Ishikawa (cell line): ENCODE measurements at regions not wholly inside any gene's neighbourhood (a gene's known extent, or its start where the extent isn't known, plus 50 kb on each side); places are given as distances from the start of the nearest gene placed in this dataset.

ENCODE experiments used
- CEBPB ChIP-seq: IDR thresholded peaks from 2 replicates; pipeline ENCODE4 v1.6.1; 2012
- EP300 ChIP-seq: IDR thresholded peaks from 2 replicates; pipeline ENCODE4 v1.6.1; 2012; ENCODE audit warnings: borderline replicate concordance
- FOXM1 ChIP-seq: IDR thresholded peaks from 2 replicates; pipeline ENCODE4 v1.6.1; 2012; ENCODE audit warnings: low read depth, borderline replicate concordance
- RAD21 ChIP-seq: IDR thresholded peaks from 2 replicates; pipeline ENCODE4 v1.6.1; 2012; ENCODE audit warnings: low read depth
- TAF1 ChIP-seq: IDR thresholded peaks from 2 replicates; pipeline ENCODE4 v1.6.1; 2012; ENCODE audit warnings: low read depth, mild to moderate bottlenecking
- TCF12 ChIP-seq: IDR thresholded peaks from 2 replicates; pipeline ENCODE4 v1.6.1; 2012; ENCODE audit warnings: low read depth
- TF ChIP-seq, protein P1 (sequence below): IDR thresholded peaks from 2 replicates; pipeline ENCODE4 v1.6.1; 2012; ENCODE audit warnings: low read depth, mild to moderate bottlenecking
- TF ChIP-seq, protein P2 (sequence below): IDR thresholded peaks from 2 replicates; pipeline ENCODE4 v1.6.1; 2012
- TF ChIP-seq, protein P3 (sequence below): IDR thresholded peaks from 2 replicates; pipeline ENCODE4 v1.6.1; 2012

DNA sequence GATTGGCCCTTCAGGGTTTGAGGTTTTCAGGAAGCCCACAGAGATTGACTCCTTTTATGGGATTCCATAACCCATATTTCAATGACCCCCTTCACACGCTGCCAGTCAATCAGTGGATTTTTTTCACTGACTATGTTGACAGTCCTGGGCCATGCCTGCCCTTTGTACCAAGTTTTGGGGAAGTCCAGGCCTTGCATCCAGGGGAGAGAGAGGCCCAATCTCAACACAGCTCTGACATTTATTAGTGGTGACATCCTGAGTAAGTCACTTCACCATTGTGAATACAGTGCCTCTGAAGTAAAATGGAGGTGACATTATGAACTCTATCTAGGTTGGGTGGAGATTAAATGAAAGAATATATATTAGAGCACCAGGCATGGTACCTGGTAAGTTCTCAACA is 181.1 kb downstream of the NUFIP1 start:
- TF ChIP-seq RAD21 (no peak), TAF1 (no peak), CEBPB (no peak), TCF12 (no peak), EP300 (no peak), FOXM1 (no peak)
- TF ChIP-seq, protein P1, sequence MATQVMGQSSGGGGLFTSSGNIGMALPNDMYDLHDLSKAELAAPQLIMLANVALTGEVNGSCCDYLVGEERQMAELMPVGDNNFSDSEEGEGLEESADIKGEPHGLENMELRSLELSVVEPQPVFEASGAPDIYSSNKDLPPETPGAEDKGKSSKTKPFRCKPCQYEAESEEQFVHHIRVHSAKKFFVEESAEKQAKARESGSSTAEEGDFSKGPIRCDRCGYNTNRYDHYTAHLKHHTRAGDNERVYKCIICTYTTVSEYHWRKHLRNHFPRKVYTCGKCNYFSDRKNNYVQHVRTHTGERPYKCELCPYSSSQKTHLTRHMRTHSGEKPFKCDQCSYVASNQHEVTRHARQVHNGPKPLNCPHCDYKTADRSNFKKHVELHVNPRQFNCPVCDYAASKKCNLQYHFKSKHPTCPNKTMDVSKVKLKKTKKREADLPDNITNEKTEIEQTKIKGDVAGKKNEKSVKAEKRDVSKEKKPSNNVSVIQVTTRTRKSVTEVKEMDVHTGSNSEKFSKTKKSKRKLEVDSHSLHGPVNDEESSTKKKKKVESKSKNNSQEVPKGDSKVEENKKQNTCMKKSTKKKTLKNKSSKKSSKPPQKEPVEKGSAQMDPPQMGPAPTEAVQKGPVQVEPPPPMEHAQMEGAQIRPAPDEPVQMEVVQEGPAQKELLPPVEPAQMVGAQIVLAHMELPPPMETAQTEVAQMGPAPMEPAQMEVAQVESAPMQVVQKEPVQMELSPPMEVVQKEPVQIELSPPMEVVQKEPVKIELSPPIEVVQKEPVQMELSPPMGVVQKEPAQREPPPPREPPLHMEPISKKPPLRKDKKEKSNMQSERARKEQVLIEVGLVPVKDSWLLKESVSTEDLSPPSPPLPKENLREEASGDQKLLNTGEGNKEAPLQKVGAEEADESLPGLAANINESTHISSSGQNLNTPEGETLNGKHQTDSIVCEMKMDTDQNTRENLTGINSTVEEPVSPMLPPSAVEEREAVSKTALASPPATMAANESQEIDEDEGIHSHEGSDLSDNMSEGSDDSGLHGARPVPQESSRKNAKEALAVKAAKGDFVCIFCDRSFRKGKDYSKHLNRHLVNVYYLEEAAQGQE, result no peak
- TF ChIP-seq, protein P2, sequence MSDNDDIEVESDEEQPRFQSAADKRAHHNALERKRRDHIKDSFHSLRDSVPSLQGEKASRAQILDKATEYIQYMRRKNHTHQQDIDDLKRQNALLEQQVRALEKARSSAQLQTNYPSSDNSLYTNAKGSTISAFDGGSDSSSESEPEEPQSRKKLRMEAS, result no peak
- TF ChIP-seq, protein P3, sequence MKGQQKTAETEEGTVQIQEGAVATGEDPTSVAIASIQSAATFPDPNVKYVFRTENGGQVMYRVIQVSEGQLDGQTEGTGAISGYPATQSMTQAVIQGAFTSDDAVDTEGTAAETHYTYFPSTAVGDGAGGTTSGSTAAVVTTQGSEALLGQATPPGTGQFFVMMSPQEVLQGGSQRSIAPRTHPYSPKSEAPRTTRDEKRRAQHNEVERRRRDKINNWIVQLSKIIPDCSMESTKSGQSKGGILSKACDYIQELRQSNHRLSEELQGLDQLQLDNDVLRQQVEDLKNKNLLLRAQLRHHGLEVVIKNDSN, result no peak
